HepG2 (cell line): ENCODE measurements at regions not wholly inside any gene's neighbourhood (a gene's known extent, or its start where the extent isn't known, plus 50 kb on each side); places are given as distances from the start of the nearest gene placed in this dataset.

Source experiments
- ATAC-seq: fragments of 200-7000 bp; cut with Tn5 transposase; 3 replicates; pipeline ENCODE4 v1.9.1; 2020; ENCODE audit warnings: mild to moderate bottlenecking, moderate library complexity
- BruUV-seq: library from RNA; stranded (reverse); fragments of 400-500 nt; replicated peaks from 2 replicates; lab custom pipeline; 2021; lab: Mats Ljungman, UMichigan
- CTCF ChIA-PET: fragments of 300-600 bp; formaldehyde crosslinking; extraction: SDS; loops from one replicate; lab custom pipeline; 2021; ENCODE audit warnings: low total read pairs, inconsistent platforms, low intra/inter-chr PET ratio; lab: Yijun Ruan, JAX
- POLR2A ChIA-PET: fragments of 350-600 bp; sonication (Branson Sonifier 250); formaldehyde crosslinking; loops from one replicate; lab custom pipeline; 2020; ENCODE audit warnings: antibody characterized with exemption, inconsistent platforms; lab: Yijun Ruan, JAX
- DNase-seq: peaks from one replicate; pipeline ENCODE4 v3.0.0-alpha.2; 2015; ENCODE audit warnings: low spot score
- FAIRE-seq: peaks from 3 replicates; lab custom pipeline; 2011; peaks lifted over from hg19 to GRCh38; lab: Jason Lieb, UNC
- H2AFZ ChIP-seq: one replicate; pipeline ENCODE4 v1.6.1; 2011; ENCODE audit warnings: low read length, inconsistent platforms
- H3K27ac ChIP-seq: fragments of 300-600 bp; 3 replicates; pipeline ENCODE4 v1.8.0; 2011; ENCODE audit warnings: mixed run types, mild to moderate bottlenecking, mixed read lengths, low read length, inconsistent platforms; ENCODE audit not compliant: insufficient read depth; ENCODE audit errors: extremely low read length
- H3K27me3 ChIP-seq, 2 experiments: fragments of 200-600 bp in 1 of 2; 2 replicates in 1 of 2; 3 replicates in 1 of 2; pipeline versions ENCODE4 v1.6.0 to v1.8.0; 2011; ENCODE audit warnings: low read length in 2 of 2, mild to moderate bottlenecking in 2 of 2, moderate library complexity in 2 of 2, inconsistent platforms in 1 of 2; ENCODE audit not compliant: insufficient read depth in 2 of 2, control insufficient read depth in 1 of 2
- H3K36me3 ChIP-seq, 2 experiments: fragments of 200-600 bp in 1 of 2; replicated peaks in 1 of 2; 2 replicates in 1 of 2; 3 replicates in 1 of 2; pipeline versions ENCODE4 v1.5.1 to v1.8.0; 2011; ENCODE audit warnings: low read length in 2 of 2, inconsistent platforms in 1 of 2; ENCODE audit not compliant: insufficient read depth in 2 of 2, control insufficient read depth in 1 of 2
- H3K4me1 ChIP-seq: 2 replicates; pipeline ENCODE4 v1.5.1; 2012; ENCODE audit warnings: low read length, inconsistent platforms; ENCODE audit not compliant: insufficient read depth
- H3K4me2 ChIP-seq: 2 replicates; pipeline ENCODE4 v1.6.0; 2011; ENCODE audit warnings: low read depth, low read length, inconsistent platforms
- H3K4me3 ChIP-seq, 3 experiments: fragments of 200-600 bp in 1 of 3; sonication (generic), shearing (Covaris generic) in 1 of 3; replicated peaks in 1 of 3; 2 replicates each; pipeline ENCODE4 v1.5.1; 2011 to 2016; ENCODE audit warnings: low read length in 3 of 3, inconsistent platforms in 2 of 3, low read depth in 2 of 3, mild to moderate bottlenecking in 2 of 3, control low read depth in 1 of 3, mixed read lengths in 1 of 3; ENCODE audit not compliant: insufficient read depth in 1 of 3
- H3K79me2 ChIP-seq: one replicate; pipeline ENCODE4 v1.6.1; 2011; ENCODE audit warnings: low read length, inconsistent platforms; ENCODE audit not compliant: insufficient read depth
- H3K9ac ChIP-seq: 2 replicates; pipeline ENCODE4 v1.6.0; 2011; ENCODE audit warnings: mild to moderate bottlenecking, low read depth, low read length, inconsistent platforms; ENCODE audit not compliant: insufficient read depth
- H3K9me3 ChIP-seq: 2 replicates; pipeline ENCODE4 v1.5.1; 2012; ENCODE audit warnings: mild to moderate bottlenecking, low read length
- H4K20me1 ChIP-seq: 2 replicates; pipeline ENCODE4 v1.6.0; 2011; ENCODE audit warnings: inconsistent platforms, mild to moderate bottlenecking, low read length, moderate library complexity; ENCODE audit not compliant: insufficient read depth
- FOXK2 ChIP-seq: fragments of 450-650 bp; IDR thresholded peaks from 2 replicates; pipeline ENCODE4 v1.6.1; 2016
- LCORL ChIP-seq, 2 experiments: fragments of 450-650 bp in 1 of 2; sonication (generic) in 1 of 2; formaldehyde crosslinking in 1 of 2; IDR thresholded peaks; 2 replicates each; pipeline versions ENCODE4 v1.5.0 to v1.6.1; 2017 to 2020; ENCODE audit warnings: antibody characterized with exemption in 1 of 2, missing genetic modification reagents in 1 of 2
- MYC ChIP-seq: sonication (generic); formaldehyde crosslinking; IDR thresholded peaks from 2 replicates; pipeline ENCODE4 v1.9.0; 2021; ENCODE audit warnings: missing genetic modification reagents, borderline replicate concordance
- SAFB2 ChIP-seq: sonication (generic); formaldehyde crosslinking; IDR thresholded peaks from 2 replicates; pipeline ENCODE4 v1.5.1; 2020; ENCODE audit warnings: missing genetic modification reagents, low read depth, mild to moderate bottlenecking, borderline replicate concordance
- TAF15 ChIP-seq: fragments of 200-400 bp; formaldehyde crosslinking; IDR thresholded peaks from one replicate; pipeline ENCODE4 v1.6.1; 2018; ENCODE audit warnings: mild to moderate bottlenecking, low read depth, low read length; ENCODE audit not compliant: poor library complexity, severe bottlenecking
- TP53 ChIP-seq: sonication (generic); formaldehyde crosslinking; conservative IDR thresholded peaks from 2 replicates; pipeline ENCODE4 v1.4.0; 2020; ENCODE audit warnings: missing genetic modification reagents
- ZKSCAN1 ChIP-seq: fragments of 150-350 bp; IDR thresholded peaks from 2 replicates; pipeline ENCODE4 v1.6.1; 2014; ENCODE audit warnings: low read length
- ZMYM3 ChIP-seq: sonication (generic); formaldehyde crosslinking; IDR thresholded peaks from 2 replicates; pipeline ENCODE4 v1.5.1; 2020; ENCODE audit warnings: mild to moderate bottlenecking, missing genetic modification reagents
- ZNF3 ChIP-seq: IDR thresholded peaks from 2 replicates; pipeline ENCODE4 v1.7.0; 2017; ENCODE audit warnings: inconsistent platforms
- ZNF460 ChIP-seq: sonication (generic); formaldehyde crosslinking; IDR thresholded peaks from 2 replicates; pipeline ENCODE4 v1.5.1; 2020; ENCODE audit warnings: missing genetic modification reagents, mild to moderate bottlenecking, borderline replicate concordance
- ZNF496 ChIP-seq: sonication (generic); formaldehyde crosslinking; IDR thresholded peaks from 2 replicates; pipeline ENCODE4 v1.8.1; 2023; ENCODE audit warnings: mild to moderate bottlenecking, moderate library complexity, missing genetic modification reagents; ENCODE audit not compliant: insufficient replicate concordance
- ZNF556 ChIP-seq: sonication (generic); formaldehyde crosslinking; IDR thresholded peaks from 2 replicates; pipeline ENCODE4 v1.4.0; 2020; ENCODE audit warnings: mild to moderate bottlenecking, missing genetic modification reagents, borderline replicate concordance
- WGBS: methylation state at CpG from one replicate; pipeline ENCODE4 v1.1.6; 2017; ENCODE audit warnings: low lambda C conversion rate; 5-methylcytosine and 5-hydroxymethylcytosine counted together
- in situ Hi-C: cut with HindIII; loops from 2 replicates; pipeline ENCODE4 v1.10.0; 2017; ENCODE audit warnings: low pct_unique_long_range_greater_than_20kb; ENCODE audit not compliant: extremely low pct_ligation_motif_present
- intact Hi-C: fragments of 100-400 bp; cut with micrococcal nuclease; formaldehyde crosslinking; loops from one replicate; pipeline ENCODE4 v1.10.0; 2022; ENCODE audit not compliant: unreplicated experiment
- TF ChIP-seq, protein P1 (sequence below): sonication (generic); formaldehyde crosslinking; IDR thresholded peaks from 2 replicates; pipeline ENCODE4 v1.5.1; 2020; ENCODE audit warnings: missing genetic modification reagents, mild to moderate bottlenecking, borderline replicate concordance
- TF ChIP-seq, protein P2 (sequence below): sonication (generic); formaldehyde crosslinking; IDR thresholded peaks from 2 replicates; pipeline ENCODE4 v1.5.1; 2020; ENCODE audit warnings: mild to moderate bottlenecking, missing genetic modification reagents, moderate library complexity
- TF ChIP-seq, protein P3 (sequence below): sonication (generic); formaldehyde crosslinking; IDR thresholded peaks from 2 replicates; pipeline ENCODE4 v1.8.0; 2022; ENCODE audit warnings: low read depth, missing genetic modification reagents

- Histone ChIP-seq H3K4me1 (no peaks in the 10 kb centered on the region), H3K27ac (no peak overlapping the region), H4K20me1 (no peaks in the 10 kb centered on the region), H3K4me3 (no peak overlapping the region), H3K4me2 (no peak overlapping the region), H3K79me2 (no peaks in the 10 kb centered on the region), H2AFZ (no peak overlapping the region), H3K36me3 (no peaks in the 10 kb centered on the region), H3K9me3 (peaks cover 31% of the 10 kb centered on the region), H3K9ac (no peak overlapping the region), H3K27me3 (no peaks in the 10 kb centered on the region)
- BruUV-seq, result no TSS peak
- intact Hi-C loops (no loop called here), in situ Hi-C loops (no loop called here)
- ChIA-PET POLR2A (no interaction called here), CTCF (no interaction called here)
- FAIRE-seq (no peak), ATAC-seq (no peak), DNase-seq (no peak)
- WGBS, result 0% methylated on average over 3 of the region's 7 CpGs
- TF ChIP-seq, protein P1, sequence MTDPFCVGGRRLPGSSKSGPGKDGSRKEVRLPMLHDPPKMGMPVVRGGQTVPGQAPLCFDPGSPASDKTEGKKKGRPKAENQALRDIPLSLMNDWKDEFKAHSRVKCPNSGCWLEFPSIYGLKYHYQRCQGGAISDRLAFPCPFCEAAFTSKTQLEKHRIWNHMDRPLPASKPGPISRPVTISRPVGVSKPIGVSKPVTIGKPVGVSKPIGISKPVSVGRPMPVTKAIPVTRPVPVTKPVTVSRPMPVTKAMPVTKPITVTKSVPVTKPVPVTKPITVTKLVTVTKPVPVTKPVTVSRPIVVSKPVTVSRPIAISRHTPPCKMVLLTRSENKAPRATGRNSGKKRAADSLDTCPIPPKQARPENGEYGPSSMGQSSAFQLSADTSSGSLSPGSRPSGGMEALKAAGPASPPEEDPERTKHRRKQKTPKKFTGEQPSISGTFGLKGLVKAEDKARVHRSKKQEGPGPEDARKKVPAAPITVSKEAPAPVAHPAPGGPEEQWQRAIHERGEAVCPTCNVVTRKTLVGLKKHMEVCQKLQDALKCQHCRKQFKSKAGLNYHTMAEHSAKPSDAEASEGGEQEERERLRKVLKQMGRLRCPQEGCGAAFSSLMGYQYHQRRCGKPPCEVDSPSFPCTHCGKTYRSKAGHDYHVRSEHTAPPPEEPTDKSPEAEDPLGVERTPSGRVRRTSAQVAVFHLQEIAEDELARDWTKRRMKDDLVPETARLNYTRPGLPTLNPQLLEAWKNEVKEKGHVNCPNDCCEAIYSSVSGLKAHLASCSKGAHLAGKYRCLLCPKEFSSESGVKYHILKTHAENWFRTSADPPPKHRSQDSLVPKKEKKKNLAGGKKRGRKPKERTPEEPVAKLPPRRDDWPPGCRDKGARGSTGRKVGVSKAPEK (CRISPR knock-in tag), result no peak
- TF ChIP-seq ZNF460, result no peak
- TF ChIP-seq TAF15, result no peak
- no peak for TF ChIP-seq ZNF496 (CRISPR knock-in tag)
- no peak for TF ChIP-seq SAFB2
- TF ChIP-seq ZKSCAN1, result no peak
- no peak for TF ChIP-seq ZNF556
- TF ChIP-seq FOXK2, result no peak
- TF ChIP-seq ZNF3 (CRISPR knock-in tag), result no peak
- TF ChIP-seq, protein P2, sequence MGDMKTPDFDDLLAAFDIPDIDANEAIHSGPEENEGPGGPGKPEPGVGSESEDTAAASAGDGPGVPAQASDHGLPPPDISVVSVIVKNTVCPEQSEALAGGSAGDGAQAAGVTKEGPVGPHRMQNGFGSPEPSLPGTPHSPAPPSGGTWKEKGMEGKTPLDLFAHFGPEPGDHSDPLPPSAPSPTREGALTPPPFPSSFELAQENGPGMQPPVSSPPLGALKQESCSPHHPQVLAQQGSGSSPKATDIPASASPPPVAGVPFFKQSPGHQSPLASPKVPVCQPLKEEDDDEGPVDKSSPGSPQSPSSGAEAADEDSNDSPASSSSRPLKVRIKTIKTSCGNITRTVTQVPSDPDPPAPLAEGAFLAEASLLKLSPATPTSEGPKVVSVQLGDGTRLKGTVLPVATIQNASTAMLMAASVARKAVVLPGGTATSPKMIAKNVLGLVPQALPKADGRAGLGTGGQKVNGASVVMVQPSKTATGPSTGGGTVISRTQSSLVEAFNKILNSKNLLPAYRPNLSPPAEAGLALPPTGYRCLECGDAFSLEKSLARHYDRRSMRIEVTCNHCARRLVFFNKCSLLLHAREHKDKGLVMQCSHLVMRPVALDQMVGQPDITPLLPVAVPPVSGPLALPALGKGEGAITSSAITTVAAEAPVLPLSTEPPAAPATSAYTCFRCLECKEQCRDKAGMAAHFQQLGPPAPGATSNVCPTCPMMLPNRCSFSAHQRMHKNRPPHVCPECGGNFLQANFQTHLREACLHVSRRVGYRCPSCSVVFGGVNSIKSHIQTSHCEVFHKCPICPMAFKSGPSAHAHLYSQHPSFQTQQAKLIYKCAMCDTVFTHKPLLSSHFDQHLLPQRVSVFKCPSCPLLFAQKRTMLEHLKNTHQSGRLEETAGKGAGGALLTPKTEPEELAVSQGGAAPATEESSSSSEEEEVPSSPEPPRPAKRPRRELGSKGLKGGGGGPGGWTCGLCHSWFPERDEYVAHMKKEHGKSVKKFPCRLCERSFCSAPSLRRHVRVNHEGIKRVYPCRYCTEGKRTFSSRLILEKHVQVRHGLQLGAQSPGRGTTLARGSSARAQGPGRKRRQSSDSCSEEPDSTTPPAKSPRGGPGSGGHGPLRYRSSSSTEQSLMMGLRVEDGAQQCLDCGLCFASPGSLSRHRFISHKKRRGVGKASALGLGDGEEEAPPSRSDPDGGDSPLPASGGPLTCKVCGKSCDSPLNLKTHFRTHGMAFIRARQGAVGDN (CRISPR knock-in tag), result no peak
- no peak for TF ChIP-seq ZMYM3 (CRISPR knock-in tag)
- TF ChIP-seq MYC (CRISPR knock-in tag), result no peak
- TF ChIP-seq, protein P3, sequence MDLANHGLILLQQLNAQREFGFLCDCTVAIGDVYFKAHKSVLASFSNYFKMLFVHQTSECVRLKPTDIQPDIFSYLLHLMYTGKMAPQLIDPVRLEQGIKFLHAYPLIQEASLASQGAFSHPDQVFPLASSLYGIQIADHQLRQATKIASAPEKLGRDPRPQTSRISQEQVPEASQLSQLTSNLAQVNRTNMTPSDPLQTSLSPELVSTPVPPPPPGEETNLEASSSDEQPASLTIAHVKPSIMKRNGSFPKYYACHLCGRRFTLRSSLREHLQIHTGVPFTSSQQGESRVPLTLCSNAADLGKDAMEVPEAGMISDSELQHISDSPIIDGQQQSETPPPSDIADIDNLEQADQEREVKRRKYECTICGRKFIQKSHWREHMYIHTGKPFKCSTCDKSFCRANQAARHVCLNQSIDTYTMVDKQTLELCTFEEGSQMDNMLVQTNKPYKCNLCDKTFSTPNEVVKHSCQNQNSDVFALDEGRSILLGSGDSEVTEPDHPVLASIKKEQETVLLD (CRISPR knock-in tag), result no peak
- TF ChIP-seq LCORL (IDR thresholded peaks at IDR 0.05), result no peak
- TF ChIP-seq LCORL (CRISPR knock-in tag; IDR thresholded peaks at IDR 0.05), result no peak
- TF ChIP-seq TP53 (CRISPR knock-in tag), result no peak
Measured at GRCh38 chr9:82353631-82354278, 365.2 kb downstream of the SPATA31D1 start.
